ENCODE measurements at regions not wholly inside any gene's neighbourhood (a gene's known extent, or its start where the extent isn't known, plus 50 kb on each side); places are given as distances from the start of the nearest gene placed in this dataset.
A peak's percentile ranks its signal among the peaks of the same experiment; 100 is the strongest.

GRCh38 chr13:61294467-61295191, 121.0 kb downstream of the PCDH20 start:
- no peak overlapping the region for H3K9ac ChIP-seq (ENCODE audit: low read length in 3 of 3)
- H3K4me3 ChIP-seq (ENCODE audit: low read length in 3 of 3): peak overlapping the region in 1 of 3 donors; percentile 35
- H3K9me3 ChIP-seq (ENCODE audit: control insufficient read depth in 2 of 3, insufficient read depth in 1 of 3, low read length in 3 of 3): no peaks in the 10 kb centered on the region
- peaks cover 0 to 17% (median 4%) of the 10 kb centered on the region in 3 donors for H3K4me1 ChIP-seq (ENCODE audit: control insufficient read depth in 2 of 3, insufficient read depth in 2 of 3, low read depth in 1 of 3, low read length in 3 of 3)
- FAIRE-seq: peak; percentile 90
- TF ChIP-seq CTCF (IDR thresholded peaks at IDR 0.05; ENCODE audit: borderline replicate concordance, extremely low read depth, insufficient read depth): no peak
- no peaks in the 10 kb centered on the region for H3K27me3 ChIP-seq (ENCODE audit: control insufficient read depth, insufficient read depth, low read length)
- H3K36me3 ChIP-seq (ENCODE audit: control insufficient read depth in 2 of 3, insufficient read depth in 3 of 3, low read length in 3 of 3): no peaks in the 10 kb centered on the region
- H3K27ac ChIP-seq (ENCODE audit: low read depth in 2 of 2, low read length in 2 of 2): peak overlapping the region in 1 of 2 donors; percentile 4
- peak in 3 of 5 donors; percentile 16 to 78 (median 68) for DNase-seq
- intact Hi-C loops (cut with DNase I): no loop called here

- no peaks in the 10 kb centered on the region for H3K9me3 ChIP-seq (ENCODE audit: control insufficient read depth in 2 of 3, insufficient read depth in 1 of 3, low read length in 3 of 3)
- H3K9ac ChIP-seq (ENCODE audit: low read length in 3 of 3): no peak overlapping the region
- no peaks in the 10 kb centered on the region for H3K27me3 ChIP-seq (ENCODE audit: control insufficient read depth, insufficient read depth, low read length)
- intact Hi-C loops (cut with DNase I): no loop called here
- H3K4me1 ChIP-seq (ENCODE audit: control insufficient read depth in 2 of 3, insufficient read depth in 2 of 3, low read depth in 1 of 3, low read length in 3 of 3): no peaks in the 10 kb centered on the region
- no peak overlapping the region for H3K27ac ChIP-seq (ENCODE audit: low read depth in 2 of 2, low read length in 2 of 2)
- H3K36me3 ChIP-seq (ENCODE audit: control insufficient read depth in 2 of 3, insufficient read depth in 3 of 3, low read length in 3 of 3): no peaks in the 10 kb centered on the region
- peak in 1 of 5 donors; percentile 3 for DNase-seq
- peak; percentile 41 for TF ChIP-seq CTCF (IDR thresholded peaks at IDR 0.05; ENCODE audit: borderline replicate concordance, extremely low read depth, insufficient read depth)
- no peak for FAIRE-seq
- no peak overlapping the region for H3K4me3 ChIP-seq (ENCODE audit: low read length in 3 of 3)
These were observed 129.4 kb downstream of the PCDH20 start for GRCh38 chr13:61286148-61286745.

GRCh38 chr13:61277586-61278276, 137.9 kb downstream of the PCDH20 start:
- H3K27me3 ChIP-seq (ENCODE audit: control insufficient read depth, insufficient read depth, low read length): no peaks in the 10 kb centered on the region
- no peaks in the 10 kb centered on the region for H3K4me1 ChIP-seq (ENCODE audit: control insufficient read depth in 2 of 3, insufficient read depth in 2 of 3, low read depth in 1 of 3, low read length in 3 of 3)
- no peaks in the 10 kb centered on the region for H3K36me3 ChIP-seq (ENCODE audit: control insufficient read depth in 2 of 3, insufficient read depth in 3 of 3, low read length in 3 of 3)
- no peak overlapping the region for H3K27ac ChIP-seq (ENCODE audit: low read depth in 2 of 2, low read length in 2 of 2)
- no peak overlapping the region for H3K4me3 ChIP-seq (ENCODE audit: low read length in 3 of 3)
- DNase-seq: no peak
- intact Hi-C loops (cut with DNase I): no loop called here
- no peak for FAIRE-seq
- TF ChIP-seq CTCF (IDR thresholded peaks at IDR 0.05; ENCODE audit: borderline replicate concordance, extremely low read depth, insufficient read depth): no peak
- H3K9me3 ChIP-seq (ENCODE audit: control insufficient read depth in 2 of 3, insufficient read depth in 1 of 3, low read length in 3 of 3): no peaks in the 10 kb centered on the region
- H3K9ac ChIP-seq (ENCODE audit: low read length in 3 of 3): no peak overlapping the region

All from kidney (tissue), 13 donors.